AG08396 (cell line): ENCODE measurements at regions not wholly inside any gene's neighbourhood (a gene's known extent, or its start where the extent isn't known, plus 50 kb on each side); places are given as distances from the start of the nearest gene placed in this dataset.

ENCODE experiments used
- DNase-seq: peaks from one replicate; pipeline ENCODE4 v3.0.0; 2012; ENCODE audit warnings: low spot score, mixed read lengths

DNA sequence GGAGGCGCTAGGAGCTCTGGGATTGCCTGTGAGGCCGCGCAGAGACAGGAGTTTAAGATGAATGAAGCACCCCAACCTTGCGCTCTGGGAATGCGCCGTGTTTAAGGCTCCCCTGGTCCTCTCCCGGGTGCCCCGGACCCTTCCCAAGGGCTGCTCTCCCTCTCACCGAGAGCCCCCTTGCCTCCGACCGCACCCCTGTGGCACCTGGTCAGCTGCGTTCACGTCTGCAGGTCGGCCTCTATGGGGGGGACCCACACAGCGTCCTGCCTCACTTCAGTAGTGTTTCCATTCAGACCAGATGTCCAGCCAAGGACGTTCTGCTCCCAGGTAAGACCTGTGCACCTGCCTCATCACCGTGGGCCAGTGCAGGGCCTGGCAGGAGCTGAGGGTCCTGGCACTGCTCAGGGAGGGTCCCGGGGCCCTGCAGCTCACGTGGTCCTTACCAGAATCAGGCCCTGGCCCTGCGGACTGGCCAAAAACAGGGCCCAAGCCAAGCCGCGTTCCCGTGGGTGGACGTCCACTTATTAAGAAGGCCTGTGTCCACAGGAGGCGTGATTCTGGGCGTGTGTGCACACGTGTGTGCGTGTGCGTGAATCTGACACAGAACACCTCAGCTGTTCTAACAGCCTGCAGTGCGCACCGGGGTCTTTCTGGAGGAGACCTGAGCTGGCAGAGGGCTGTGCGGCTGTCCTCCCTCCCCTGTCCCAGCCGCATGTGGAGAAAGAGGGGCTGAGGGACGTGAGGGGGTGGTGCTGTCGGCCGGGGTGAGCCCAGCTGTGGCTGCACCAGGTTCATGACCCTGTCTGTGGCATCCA is 79.9 kb upstream of the BHLHE23 start:
- DNase-seq = no peak

DNA sequence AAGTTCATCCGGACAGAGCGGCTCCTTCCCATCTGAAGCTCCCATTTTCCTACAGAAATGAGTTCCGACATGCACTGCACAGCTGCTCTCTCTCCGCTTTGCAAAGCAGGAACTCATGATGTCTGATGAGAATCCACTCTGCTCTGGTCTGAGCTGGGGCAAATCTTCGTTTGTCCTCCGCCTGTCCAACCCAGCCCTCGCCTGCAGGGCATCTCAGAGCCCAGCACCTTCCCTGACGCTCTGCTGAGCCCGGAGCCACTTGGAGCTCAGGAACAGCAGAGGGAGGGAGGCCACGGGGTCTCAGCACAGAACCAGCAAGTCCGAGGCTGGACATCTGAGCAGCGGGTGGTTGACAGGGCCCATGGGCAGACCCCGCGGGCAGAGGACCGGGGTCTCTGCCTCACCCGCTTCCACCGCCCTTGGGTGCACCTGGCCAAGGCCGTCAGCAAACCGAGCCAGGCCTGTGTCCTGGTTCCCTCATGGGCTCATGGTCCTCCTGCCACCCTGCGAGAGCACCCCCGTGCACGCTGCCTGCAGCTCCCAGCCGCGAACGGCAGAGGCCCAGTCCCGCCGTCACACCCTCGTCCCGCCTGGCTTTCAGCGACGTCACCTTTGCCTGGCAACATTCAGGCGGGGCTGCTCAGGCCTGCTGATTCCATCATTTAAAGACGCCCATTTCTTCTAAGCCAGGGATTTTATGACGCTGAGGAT is 78.5 kb upstream of the BHLHE23 start:
- no peak for DNase-seq

DNA sequence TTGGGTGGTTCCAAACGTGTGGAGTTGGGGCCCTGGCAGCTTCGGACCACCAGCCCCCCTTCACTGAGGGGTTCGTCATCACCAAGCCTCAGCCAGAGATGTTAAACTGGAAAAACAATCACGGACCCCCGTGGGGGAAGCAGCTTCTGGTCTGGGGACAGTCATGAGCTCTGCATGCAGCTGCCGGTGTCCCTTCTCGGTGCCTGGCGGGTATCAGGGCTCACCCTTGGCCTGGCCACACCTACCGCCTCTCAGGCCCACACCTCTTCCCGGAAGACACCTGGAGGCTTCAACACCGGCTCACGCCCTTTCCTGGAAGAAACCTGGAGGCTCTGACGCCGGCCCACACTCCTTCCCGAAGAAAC is 77.8 kb upstream of the BHLHE23 start:
- no peak for DNase-seq

GRCh38 chr20:63083831-63084562 is 77.2 kb upstream of the BHLHE23 start:
- DNase-seq = no peak

DNA sequence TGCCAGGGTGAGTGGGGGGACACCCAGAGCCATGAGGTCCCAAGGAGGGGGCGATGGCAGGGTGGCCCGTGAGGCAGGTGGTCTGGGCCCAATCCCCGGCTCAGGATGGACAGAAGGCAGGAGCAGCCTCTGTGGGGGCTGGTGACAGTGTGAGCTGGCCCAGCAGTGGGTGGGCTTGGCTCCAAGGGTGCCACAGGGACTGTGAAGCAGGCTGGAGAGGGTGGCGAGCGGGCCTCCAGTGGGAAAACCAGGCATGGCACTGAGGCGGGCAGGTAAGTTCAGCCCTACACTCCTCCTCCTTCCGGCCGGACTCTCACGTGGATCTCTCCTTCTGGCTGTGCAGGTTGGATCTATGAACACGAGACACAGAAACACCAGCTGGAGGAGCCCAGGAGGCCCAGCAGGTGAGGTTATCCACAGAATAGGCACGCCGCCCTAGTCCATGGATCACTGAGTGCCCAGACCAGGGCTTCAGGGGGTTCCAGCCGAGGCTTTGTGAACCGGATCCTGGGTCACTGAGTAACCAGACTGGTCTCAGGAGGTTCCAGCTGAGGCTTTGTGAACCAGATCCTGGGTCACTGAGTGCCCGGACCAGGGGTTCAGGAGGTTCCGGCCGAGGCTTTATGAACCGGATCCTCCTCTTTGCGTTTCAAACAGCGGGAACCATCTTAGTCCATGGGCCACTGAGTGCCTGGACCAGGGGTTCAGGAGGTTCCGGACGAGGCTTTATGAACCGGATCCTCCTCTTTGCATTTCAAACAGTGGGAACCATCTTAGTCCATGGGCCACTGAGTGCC is 76.4 kb upstream of the BHLHE23 start:
- no peak for DNase-seq

GRCh38 chr20:63082308-63082938 is 75.7 kb upstream of the BHLHE23 start:
- peak; percentile 84 for DNase-seq

DNA sequence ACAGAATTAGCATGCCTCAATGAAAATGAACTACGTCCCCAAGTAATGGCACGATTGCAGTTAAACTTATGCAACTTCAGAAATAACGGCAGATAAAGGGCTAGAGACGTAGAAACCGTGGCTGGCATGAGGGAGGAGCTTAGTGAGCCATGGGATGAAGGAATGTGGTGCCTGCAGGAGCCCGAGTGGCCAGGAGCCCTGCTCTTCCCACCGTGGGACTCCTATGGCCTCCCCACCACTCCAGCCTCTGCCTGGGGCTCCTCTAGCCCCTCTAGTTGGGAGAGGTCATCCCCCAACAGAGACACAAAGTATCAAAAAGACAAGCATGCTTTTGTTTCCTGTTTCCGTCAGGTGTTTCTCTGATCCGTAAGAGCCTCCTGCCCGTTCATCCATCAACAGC is 75.1 kb upstream of the BHLHE23 start:
- no peak for DNase-seq

DNA sequence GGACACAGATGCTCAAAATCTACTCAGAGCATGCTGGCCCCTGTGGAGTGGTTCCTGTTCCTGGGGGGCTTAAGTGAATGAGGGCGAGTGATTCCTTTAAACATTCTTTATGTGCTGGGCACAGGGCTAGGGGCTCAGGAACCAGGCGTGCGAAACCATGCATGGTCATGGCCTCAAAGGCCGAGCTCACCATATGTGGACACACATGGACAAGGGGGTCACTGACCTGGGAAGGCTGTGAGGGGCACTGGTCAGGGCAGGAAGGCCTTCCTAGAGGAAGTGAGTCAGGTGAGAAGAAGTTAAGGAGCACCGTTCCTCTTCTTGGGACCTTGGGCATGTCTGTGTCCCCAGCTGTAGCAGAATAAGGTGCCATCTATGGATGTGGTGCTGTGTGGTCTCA is 74.6 kb upstream of the BHLHE23 start:
- no peak for DNase-seq

DNA sequence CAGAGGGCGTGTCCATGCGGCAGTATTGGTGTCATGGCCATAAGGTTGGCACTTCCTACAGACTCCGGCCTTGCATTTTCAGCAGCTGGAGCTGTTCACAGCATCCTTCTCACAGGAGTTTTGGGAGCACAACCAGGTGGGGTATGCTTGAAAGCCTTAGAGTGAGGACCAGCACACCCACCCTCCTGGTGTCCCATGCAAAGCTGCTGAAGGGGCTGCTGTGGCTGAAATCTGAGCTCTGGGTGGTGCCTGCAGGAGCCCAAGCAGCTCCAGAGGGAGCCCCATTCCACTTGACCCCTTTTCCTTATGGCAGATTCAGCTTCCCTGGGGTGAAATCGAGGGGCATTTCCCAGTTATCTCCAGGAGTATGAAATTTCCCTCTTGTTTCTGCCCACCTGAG is 74.0 kb upstream of the BHLHE23 start:
- DNase-seq = no peak

DNA sequence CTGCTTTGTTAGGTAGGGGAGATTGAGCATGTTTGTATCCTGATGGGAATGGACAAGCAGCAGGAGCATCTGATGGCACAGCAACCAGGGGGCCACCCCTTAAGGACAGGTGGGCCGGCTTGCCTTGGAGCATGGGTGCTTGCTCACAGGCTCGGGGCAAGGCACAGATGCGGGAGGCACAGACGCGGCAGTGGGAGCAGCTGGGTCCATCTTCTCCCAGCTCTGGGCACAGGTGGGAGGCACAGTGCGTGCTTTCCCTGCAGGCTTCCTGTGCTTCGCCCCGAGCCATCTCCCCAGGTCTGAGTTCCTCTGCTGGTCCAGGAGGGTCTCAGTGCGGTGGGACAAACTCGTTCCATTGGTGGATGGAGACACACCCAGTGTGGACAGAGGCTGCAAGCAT is 73.6 kb upstream of the BHLHE23 start:
- no peak for DNase-seq

- DNase-seq = no peak
These were observed 73.2 kb upstream of the BHLHE23 start for GRCh38 chr20:63079971-63080370.

DNA sequence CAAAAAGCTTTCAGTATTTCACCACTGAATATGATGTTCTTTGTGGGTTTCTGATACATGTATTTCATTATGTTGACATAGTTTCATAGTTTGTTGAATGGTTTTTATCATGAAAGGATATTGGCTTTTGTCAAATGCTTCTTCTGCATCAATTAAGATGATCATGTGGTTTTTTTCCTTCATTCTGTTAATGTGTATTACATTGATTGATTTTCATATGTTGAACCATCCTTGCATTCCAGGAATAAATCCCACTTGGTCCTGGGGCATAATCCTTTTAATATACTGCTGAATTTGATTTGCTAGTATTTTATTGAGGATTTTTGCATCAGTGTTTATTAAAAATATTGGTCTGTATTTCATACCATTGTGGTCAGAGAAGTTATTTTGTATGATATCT is 70.9 kb upstream of the BHLHE23 start:
- DNase-seq = no peak

- no peak for DNase-seq
These were observed 69.7 kb upstream of the BHLHE23 start for GRCh38 chr20:63076421-63076820.

GRCh38 chr20:63074631-63075030 is 67.9 kb upstream of the BHLHE23 start:
- DNase-seq = no peak

DNA sequence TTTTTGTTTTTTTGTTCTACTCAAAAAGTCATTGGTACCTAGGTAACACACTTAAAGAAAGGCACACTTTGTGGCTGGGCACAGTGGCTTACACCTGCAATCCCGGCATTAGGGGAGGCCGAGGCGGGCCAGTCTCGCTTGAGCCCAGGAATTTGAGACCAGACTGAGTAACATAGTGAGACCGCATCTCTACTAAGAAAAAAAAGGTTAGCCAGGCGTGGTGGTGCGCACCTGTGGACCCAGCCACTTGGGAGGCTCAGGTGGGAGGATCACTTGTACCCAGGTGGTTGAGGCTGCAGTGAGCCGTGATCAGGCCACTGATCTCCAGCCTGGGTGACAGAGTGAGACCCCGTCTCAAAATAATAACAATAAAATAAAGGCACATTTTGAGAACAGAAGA is 67.4 kb upstream of the BHLHE23 start:
- no peak for DNase-seq

- no peak for DNase-seq
These were observed 66.9 kb upstream of the BHLHE23 start for GRCh38 chr20:63073738-63074065.

- no peak for DNase-seq
These were observed 66.4 kb upstream of the BHLHE23 start for GRCh38 chr20:63072991-63073737.

- DNase-seq = no peak
These were observed 65.5 kb upstream of the BHLHE23 start for GRCh38 chr20:63072231-63072791.

DNA sequence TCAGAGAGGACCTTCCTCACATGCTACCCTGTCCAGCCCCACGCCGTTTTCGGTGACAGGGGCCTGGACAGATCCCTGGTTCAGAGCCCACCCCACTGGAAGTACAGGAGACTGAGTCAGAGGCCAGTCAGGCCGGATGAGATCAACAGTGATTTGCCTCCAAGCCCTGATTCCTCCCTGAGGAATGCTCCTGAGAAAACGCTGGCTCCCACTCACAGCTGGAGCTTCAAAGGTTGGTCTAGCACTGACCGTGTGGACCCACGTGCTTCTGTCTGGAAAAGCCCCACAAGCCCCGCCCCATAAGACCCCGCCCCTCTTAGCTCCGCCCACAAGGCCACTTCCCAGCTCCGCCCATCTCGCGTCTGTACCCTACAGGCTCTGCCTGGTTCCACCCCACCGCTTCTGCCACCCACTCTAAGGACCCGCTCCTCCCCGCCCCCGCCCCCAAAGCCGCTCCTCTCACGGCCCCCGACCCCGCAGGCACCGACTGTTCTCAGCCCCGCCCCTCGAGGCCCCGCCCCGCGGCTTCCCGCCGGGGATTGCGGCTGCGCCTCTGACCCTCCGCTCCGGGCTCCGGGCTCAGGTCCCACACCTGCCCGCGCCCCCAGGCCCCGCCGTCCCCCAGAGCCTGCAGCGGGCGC is 64.9 kb upstream of the BHLHE23 start:
- peak; percentile 89 for DNase-seq
